ENCODE measurements at regions not wholly inside any gene's neighbourhood (a gene's known extent, or its start where the extent isn't known, plus 50 kb on each side); places are given as distances from the start of the nearest gene placed in this dataset.

GRCh38 chr1:14362331-14362730 lies 236.2 kb upstream of the KAZN start:
- TF ChIP-seq CTCF (conservative IDR thresholded peaks at IDR 0.05; ENCODE audit: low read depth, low read length) (no peak), EZH2 (IDR thresholded peaks at IDR 0.05; ENCODE audit: borderline replicate concordance, low read depth, low read length, poor library complexity, severe bottlenecking) (no peak)

All from A673 (cell line).